Left lung (tissue), 4 donors: ENCODE measurements at regions not wholly inside any gene's neighbourhood (a gene's known extent, or its start where the extent isn't known, plus 50 kb on each side); places are given as distances from the start of the nearest gene placed in this dataset.

Source experiments
- ATAC-seq: fragments of 200-7000 bp; cut with Tn5 transposase; one replicate; pipeline ENCODE4 v1.9.1; 2020; ENCODE audit warnings: moderate library complexity
- DNase-seq, 4 donors: peaks; one replicate each; pipeline ENCODE4 v3.0.0-alpha.2; 2013 to 2020
- H3K27ac ChIP-seq, 2 donors: fragments of 200-600 bp; sonication (generic) in 1 of 2; one replicate each; pipeline versions ENCODE4 v1.5.0 to v1.8.0; 2020 to 2021
- H3K27me3 ChIP-seq, 2 donors: fragments of 200-600 bp; sonication (generic) in 1 of 2; one replicate each; pipeline versions ENCODE4 v1.5.0 to v1.8.0; 2020 to 2021
- H3K36me3 ChIP-seq, 2 donors: fragments of 200-600 bp; sonication (generic) in 1 of 2; one replicate each; pipeline versions ENCODE4 v1.5.0 to v1.8.0; 2020 to 2021
- H3K4me1 ChIP-seq, 2 donors: fragments of 200-600 bp; one replicate each; pipeline ENCODE4 v1.8.0; 2021
- H3K4me3 ChIP-seq, 2 donors: fragments of 200-600 bp; sonication (generic) in 1 of 2; one replicate each; pipeline versions ENCODE4 v1.5.0 to v1.8.0; 2020 to 2021; ENCODE audit warnings: mild to moderate bottlenecking in 1 of 2
- H3K9me3 ChIP-seq, 2 donors: fragments of 200-600 bp; sonication (generic) in 1 of 2; one replicate each; pipeline versions ENCODE4 v1.5.0 to v1.8.0; 2020 to 2021
- CTCF ChIP-seq, 2 donors: fragments of 200-600 bp; sonication (generic) in 1 of 2; IDR thresholded peaks; one replicate each; pipeline versions ENCODE4 v1.5.0 to v1.8.0; 2021; ENCODE audit warnings: antibody characterized with exemption in 2 of 2
- intact Hi-C, 2 donors: fragments of 100-400 bp; cut with DNase I; formaldehyde crosslinking; loops; one replicate each; pipeline versions ENCODE4 v1.11.2 to v1.14.2; 2022
- donor health status: DM: no; HTN: yes; CAD: no.
- donor health status: DM: no; HTN: no; CAD: no.

- no peak for ATAC-seq
- H3K27ac ChIP-seq = no peak overlapping the region
- H3K36me3 ChIP-seq = no peaks in the 10 kb centered on the region
- H3K9me3 ChIP-seq = no peaks in the 10 kb centered on the region
- no peaks in the 10 kb centered on the region for H3K27me3 ChIP-seq
- no peaks in the 10 kb centered on the region for H3K4me1 ChIP-seq
- intact Hi-C loops = no loop called here
- no peak overlapping the region for H3K4me3 ChIP-seq
- DNase-seq = no peak
- no peak for TF ChIP-seq CTCF (IDR thresholded peaks at IDR 0.05)
Observed at GRCh38 chr2:56681659-56682396, 498.0 kb downstream of the CCDC85A start.

GRCh38 chr2:56682397-56682760 lies 498.6 kb downstream of the CCDC85A start:
- ATAC-seq (no peak), DNase-seq (no peak)
- Histone ChIP-seq H3K27ac (no peak overlapping the region), H3K4me1 (no peaks in the 10 kb centered on the region), H3K27me3 (no peaks in the 10 kb centered on the region), H3K36me3 (no peaks in the 10 kb centered on the region), H3K4me3 (no peak overlapping the region), H3K9me3 (no peaks in the 10 kb centered on the region)
- TF ChIP-seq CTCF (IDR thresholded peaks at IDR 0.05) = no peak
- intact Hi-C loops = no loop called here

GRCh38 chr2:56684327-56684726 lies 500.5 kb downstream of the CCDC85A start:
- Histone ChIP-seq H3K27ac (no peak overlapping the region), H3K36me3 (no peaks in the 10 kb centered on the region), H3K4me3 (no peak overlapping the region), H3K9me3 (no peaks in the 10 kb centered on the region), H3K27me3 (no peaks in the 10 kb centered on the region), H3K4me1 (no peaks in the 10 kb centered on the region)
- intact Hi-C loops = no loop called here
- no peak for TF ChIP-seq CTCF (IDR thresholded peaks at IDR 0.05)
- no peak for DNase-seq
- ATAC-seq = no peak

- no peaks in the 10 kb centered on the region for H3K4me1 ChIP-seq
- TF ChIP-seq CTCF (IDR thresholded peaks at IDR 0.05) = no peak
- H3K27ac ChIP-seq = no peak overlapping the region
- no peaks in the 10 kb centered on the region for H3K9me3 ChIP-seq
- H3K4me3 ChIP-seq = no peak overlapping the region
- H3K36me3 ChIP-seq = no peaks in the 10 kb centered on the region
- no peak for ATAC-seq
- intact Hi-C loops = no loop called here
- H3K27me3 ChIP-seq = no peaks in the 10 kb centered on the region
- no peak for DNase-seq
Observed at GRCh38 chr2:56685205-56685604, 501.4 kb downstream of the CCDC85A start.

- ATAC-seq (no peak), DNase-seq (no peak)
- no peaks in the 10 kb centered on the region for H3K4me1 ChIP-seq
- no peaks in the 10 kb centered on the region for H3K27me3 ChIP-seq
- no peak for TF ChIP-seq CTCF (IDR thresholded peaks at IDR 0.05)
- H3K9me3 ChIP-seq = no peaks in the 10 kb centered on the region
- no peak overlapping the region for H3K4me3 ChIP-seq
- no peaks in the 10 kb centered on the region for H3K36me3 ChIP-seq
- H3K27ac ChIP-seq = no peak overlapping the region
- intact Hi-C loops = no loop called here
Observed at GRCh38 chr2:56687169-56687568, 503.4 kb downstream of the CCDC85A start.
